ENCODE measurements at regions not wholly inside any gene's neighbourhood (a gene's known extent, or its start where the extent isn't known, plus 50 kb on each side); places are given as distances from the start of the nearest gene placed in this dataset.

- Histone ChIP-seq H3K4me3 (ENCODE audit: low read length) (no peak overlapping the region), H3K4me1 (ENCODE audit: control insufficient read depth, insufficient read depth, low read length) (0 out of 2 replicates have a peak, but pooled peaks cover 1% of the 10 kb centered on the region), H3K36me3 (ENCODE audit: control insufficient read depth, insufficient read depth, low read length) (no peaks in the 10 kb centered on the region), H3K27me3 (ENCODE audit: control insufficient read depth, insufficient read depth, low read length) (peaks cover 6% of the 10 kb centered on the region; the same call in 1 of the 2 replicates), H3K9me3 (ENCODE audit: control insufficient read depth, insufficient read depth, low read length) (no peaks in the 10 kb centered on the region), H3K27ac (ENCODE audit: low read length) (no peak overlapping the region)
- WGBS (ENCODE audit: insufficient coverage, insufficient read length), result no CpG with 5 or more reads among the region's 9 CpGs
- no peak for DNase-seq (ENCODE audit: low read depth, low spot score)
Observed at GRCh38 chr3:194072097-194072428, 63.9 kb upstream of the HES1 start.

GRCh38 chr3:194072691-194073279 lies 63.2 kb upstream of the HES1 start:
- no CpG with 5 or more reads among the region's 4 CpGs for WGBS (ENCODE audit: insufficient coverage, insufficient read length)

GRCh38 chr3:194073926-194074325 lies 62.0 kb upstream of the HES1 start:
- H3K36me3 ChIP-seq (ENCODE audit: control insufficient read depth, insufficient read depth, low read length), result no peaks in the 10 kb centered on the region
- no peak overlapping the region for H3K4me3 ChIP-seq (ENCODE audit: low read length)
- no peaks in the 10 kb centered on the region for H3K9me3 ChIP-seq (ENCODE audit: control insufficient read depth, insufficient read depth, low read length)
- H3K27me3 ChIP-seq (ENCODE audit: control insufficient read depth, insufficient read depth, low read length), result peaks cover 6% of the 10 kb centered on the region; the same call in 1 of the 2 replicates
- DNase-seq (ENCODE audit: low read depth, low spot score), result no peak
- no CpG with 5 or more reads among the region's 1 CpG for WGBS (ENCODE audit: insufficient coverage, insufficient read length)
- H3K4me1 ChIP-seq (ENCODE audit: control insufficient read depth, insufficient read depth, low read length), result 0 out of 2 replicates have a peak, but pooled peaks cover 1% of the 10 kb centered on the region
- H3K27ac ChIP-seq (ENCODE audit: low read length), result no peak overlapping the region

More at GRCh38 chr3:194072691-194073279, 63.2 kb upstream of the HES1 start:
- Histone ChIP-seq H3K4me1 (ENCODE audit: control insufficient read depth, insufficient read depth, low read length) (0 out of 2 replicates have a peak, but pooled peaks cover 1% of the 10 kb centered on the region), H3K27ac (ENCODE audit: low read length) (no peak overlapping the region), H3K9me3 (ENCODE audit: control insufficient read depth, insufficient read depth, low read length) (no peaks in the 10 kb centered on the region), H3K27me3 (ENCODE audit: control insufficient read depth, insufficient read depth, low read length) (peaks cover 6% of the 10 kb centered on the region; the same call in 1 of the 2 replicates), H3K36me3 (ENCODE audit: control insufficient read depth, insufficient read depth, low read length) (no peaks in the 10 kb centered on the region), H3K4me3 (ENCODE audit: low read length) (no peak overlapping the region)
- DNase-seq (ENCODE audit: low read depth, low spot score), result no peak

GRCh38 chr3:194075088-194075615 lies 60.8 kb upstream of the HES1 start:
- H3K9me3 ChIP-seq (ENCODE audit: control insufficient read depth, insufficient read depth, low read length), result no peaks in the 10 kb centered on the region
- no peaks in the 10 kb centered on the region for H3K36me3 ChIP-seq (ENCODE audit: control insufficient read depth, insufficient read depth, low read length)
- H3K27me3 ChIP-seq (ENCODE audit: control insufficient read depth, insufficient read depth, low read length), result peaks cover 2% of the 10 kb centered on the region; the same call in 1 of the 2 replicates
- no peak overlapping the region for H3K27ac ChIP-seq (ENCODE audit: low read length)
- no peak for DNase-seq (ENCODE audit: low read depth, low spot score)
- H3K4me3 ChIP-seq (ENCODE audit: low read length), result no peak overlapping the region
- 0 out of 2 replicates have a peak, but pooled peaks cover 1% of the 10 kb centered on the region for H3K4me1 ChIP-seq (ENCODE audit: control insufficient read depth, insufficient read depth, low read length)
- no CpG with 5 or more reads among the region's 6 CpGs for WGBS (ENCODE audit: insufficient coverage, insufficient read length)

GRCh38 chr3:194075802-194076460 lies 60.0 kb upstream of the HES1 start:
- Histone ChIP-seq H3K27ac (ENCODE audit: low read length) (no peak overlapping the region), H3K4me1 (ENCODE audit: control insufficient read depth, insufficient read depth, low read length) (0 out of 2 replicates have a peak, but pooled peaks cover 1% of the 10 kb centered on the region), H3K27me3 (ENCODE audit: control insufficient read depth, insufficient read depth, low read length) (peaks cover 2% of the 10 kb centered on the region; the same call in 1 of the 2 replicates), H3K36me3 (ENCODE audit: control insufficient read depth, insufficient read depth, low read length) (no peaks in the 10 kb centered on the region), H3K9me3 (ENCODE audit: control insufficient read depth, insufficient read depth, low read length) (no peaks in the 10 kb centered on the region), H3K4me3 (ENCODE audit: low read length) (no peak overlapping the region)
- WGBS (ENCODE audit: insufficient coverage, insufficient read length), result no CpG with 5 or more reads among the region's 6 CpGs
- DNase-seq (ENCODE audit: low read depth, low spot score), result no peak

- no peak for DNase-seq (ENCODE audit: low read depth, low spot score)
- no peak overlapping the region for H3K27ac ChIP-seq (ENCODE audit: low read length)
- no CpG with 5 or more reads among the region's 7 CpGs for WGBS (ENCODE audit: insufficient coverage, insufficient read length)
- no peak overlapping the region for H3K4me3 ChIP-seq (ENCODE audit: low read length)
- peaks cover under 1% of the 10 kb centered on the region; the same call in 1 of the 2 replicates for H3K27me3 ChIP-seq (ENCODE audit: control insufficient read depth, insufficient read depth, low read length)
- H3K9me3 ChIP-seq (ENCODE audit: control insufficient read depth, insufficient read depth, low read length), result no peaks in the 10 kb centered on the region
- 0 out of 2 replicates have a peak, but pooled peaks cover under 1% of the 10 kb centered on the region for H3K4me1 ChIP-seq (ENCODE audit: control insufficient read depth, insufficient read depth, low read length)
- no peaks in the 10 kb centered on the region for H3K36me3 ChIP-seq (ENCODE audit: control insufficient read depth, insufficient read depth, low read length)
Observed at GRCh38 chr3:194076475-194076874, 59.5 kb upstream of the HES1 start.

- DNase-seq (ENCODE audit: low read depth, low spot score), result no peak
- WGBS (ENCODE audit: insufficient coverage, insufficient read length), result no CpG with 5 or more reads among the region's 2 CpGs
- no peak overlapping the region for H3K27ac ChIP-seq (ENCODE audit: low read length)
Observed at GRCh38 chr3:194077602-194078001, 58.3 kb upstream of the HES1 start.

GRCh38 chr3:194078045-194078821 lies 57.7 kb upstream of the HES1 start:
- no CpG with 5 or more reads among the region's 8 CpGs for WGBS (ENCODE audit: insufficient coverage, insufficient read length)
- Histone ChIP-seq H3K36me3 (ENCODE audit: control insufficient read depth, insufficient read depth, low read length) (no peaks in the 10 kb centered on the region), H3K4me3 (ENCODE audit: low read length) (no peak overlapping the region), H3K4me1 (ENCODE audit: control insufficient read depth, insufficient read depth, low read length) (no peaks in the 10 kb centered on the region), H3K27me3 (ENCODE audit: control insufficient read depth, insufficient read depth, low read length) (no peaks in the 10 kb centered on the region), H3K27ac (ENCODE audit: low read length) (no peak overlapping the region), H3K9me3 (ENCODE audit: control insufficient read depth, insufficient read depth, low read length) (no peaks in the 10 kb centered on the region)
- no peak for DNase-seq (ENCODE audit: low read depth, low spot score)

More at GRCh38 chr3:194077602-194078001, 58.3 kb upstream of the HES1 start:
- Histone ChIP-seq H3K4me1 (ENCODE audit: control insufficient read depth, insufficient read depth, low read length) (no peaks in the 10 kb centered on the region), H3K9me3 (ENCODE audit: control insufficient read depth, insufficient read depth, low read length) (no peaks in the 10 kb centered on the region), H3K4me3 (ENCODE audit: low read length) (no peak overlapping the region), H3K36me3 (ENCODE audit: control insufficient read depth, insufficient read depth, low read length) (no peaks in the 10 kb centered on the region), H3K27me3 (ENCODE audit: control insufficient read depth, insufficient read depth, low read length) (no peaks in the 10 kb centered on the region; the same call in 1 of the 2 replicates)

GRCh38 chr3:194079702-194080172 lies 56.2 kb upstream of the HES1 start:
- Histone ChIP-seq H3K27ac (ENCODE audit: low read length) (no peak overlapping the region), H3K4me3 (ENCODE audit: low read length) (no peak overlapping the region), H3K4me1 (ENCODE audit: control insufficient read depth, insufficient read depth, low read length) (no peaks in the 10 kb centered on the region), H3K36me3 (ENCODE audit: control insufficient read depth, insufficient read depth, low read length) (no peaks in the 10 kb centered on the region), H3K27me3 (ENCODE audit: control insufficient read depth, insufficient read depth, low read length) (no peaks in the 10 kb centered on the region), H3K9me3 (ENCODE audit: control insufficient read depth, insufficient read depth, low read length) (no peaks in the 10 kb centered on the region)
- no CpG with 5 or more reads among the region's 14 CpGs for WGBS (ENCODE audit: insufficient coverage, insufficient read length)
- no peak for DNase-seq (ENCODE audit: low read depth, low spot score)

- Histone ChIP-seq H3K27me3 (ENCODE audit: control insufficient read depth, insufficient read depth, low read length) (no peaks in the 10 kb centered on the region), H3K27ac (ENCODE audit: low read length) (no peak overlapping the region), H3K9me3 (ENCODE audit: control insufficient read depth, insufficient read depth, low read length) (no peaks in the 10 kb centered on the region), H3K4me3 (ENCODE audit: low read length) (no peak overlapping the region), H3K4me1 (ENCODE audit: control insufficient read depth, insufficient read depth, low read length) (no peaks in the 10 kb centered on the region), H3K36me3 (ENCODE audit: control insufficient read depth, insufficient read depth, low read length) (no peaks in the 10 kb centered on the region)
- WGBS (ENCODE audit: insufficient coverage, insufficient read length), result no CpG with 5 or more reads among the region's 7 CpGs
- DNase-seq (ENCODE audit: low read depth, low spot score), result no peak
Observed at GRCh38 chr3:194080436-194080835, 55.5 kb upstream of the HES1 start.
